Cardiac fibroblast (primary cell): ENCODE measurements at regions not wholly inside any gene's neighbourhood (a gene's known extent, or its start where the extent isn't known, plus 50 kb on each side); places are given as distances from the start of the nearest gene placed in this dataset.
A peak's percentile ranks its signal among the peaks of the same experiment; 100 is the strongest.

Experiments used
- DNase-seq, 2 donors: peaks; one replicate each; pipeline versions ENCODE4 v3.0.0 to v3.0.0-alpha.2; 2010; ENCODE audit warnings: low read depth in 2 of 2
- H3K4me3 ChIP-seq, 2 donors: replicated peaks in 1 of 2; 1 replicate in 1 of 2; 2 replicates in 1 of 2; pipeline ENCODE4 v1.5.1; 2011; ENCODE audit warnings: low read depth in 2 of 2, low read length in 2 of 2, mild to moderate bottlenecking in 2 of 2, moderate library complexity in 1 of 2
- TF ChIP-seq, protein P1 (sequence below): IDR thresholded peaks from one replicate; pipeline ENCODE4 v1.5.1; 2011; ENCODE audit warnings: low read depth, mild to moderate bottlenecking, low read length, inconsistent platforms

DNA sequence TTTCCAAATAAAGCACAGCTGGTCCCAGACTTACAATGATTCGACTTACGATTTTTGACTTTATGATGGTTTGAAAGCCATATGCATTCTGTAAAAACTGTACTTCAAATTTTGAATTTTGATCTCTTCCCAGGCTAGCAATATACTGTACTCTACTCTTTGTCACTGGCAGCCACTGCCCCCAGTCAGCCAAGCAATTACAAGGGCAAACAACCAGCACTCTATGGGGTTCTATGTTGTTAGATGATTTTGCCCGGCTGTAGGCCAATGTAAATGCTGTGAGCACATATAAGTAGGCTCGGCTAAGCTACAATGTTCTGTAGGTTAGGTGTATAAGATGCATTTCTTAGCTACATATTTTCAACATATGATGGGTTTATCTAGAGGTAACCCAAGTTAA lies 217.3 kb downstream of the RAB38 start:
- H3K4me3 ChIP-seq, result no peak overlapping the region
- DNase-seq, result no peak
- TF ChIP-seq, protein P1, sequence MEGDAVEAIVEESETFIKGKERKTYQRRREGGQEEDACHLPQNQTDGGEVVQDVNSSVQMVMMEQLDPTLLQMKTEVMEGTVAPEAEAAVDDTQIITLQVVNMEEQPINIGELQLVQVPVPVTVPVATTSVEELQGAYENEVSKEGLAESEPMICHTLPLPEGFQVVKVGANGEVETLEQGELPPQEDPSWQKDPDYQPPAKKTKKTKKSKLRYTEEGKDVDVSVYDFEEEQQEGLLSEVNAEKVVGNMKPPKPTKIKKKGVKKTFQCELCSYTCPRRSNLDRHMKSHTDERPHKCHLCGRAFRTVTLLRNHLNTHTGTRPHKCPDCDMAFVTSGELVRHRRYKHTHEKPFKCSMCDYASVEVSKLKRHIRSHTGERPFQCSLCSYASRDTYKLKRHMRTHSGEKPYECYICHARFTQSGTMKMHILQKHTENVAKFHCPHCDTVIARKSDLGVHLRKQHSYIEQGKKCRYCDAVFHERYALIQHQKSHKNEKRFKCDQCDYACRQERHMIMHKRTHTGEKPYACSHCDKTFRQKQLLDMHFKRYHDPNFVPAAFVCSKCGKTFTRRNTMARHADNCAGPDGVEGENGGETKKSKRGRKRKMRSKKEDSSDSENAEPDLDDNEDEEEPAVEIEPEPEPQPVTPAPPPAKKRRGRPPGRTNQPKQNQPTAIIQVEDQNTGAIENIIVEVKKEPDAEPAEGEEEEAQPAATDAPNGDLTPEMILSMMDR, result no peak

DNA sequence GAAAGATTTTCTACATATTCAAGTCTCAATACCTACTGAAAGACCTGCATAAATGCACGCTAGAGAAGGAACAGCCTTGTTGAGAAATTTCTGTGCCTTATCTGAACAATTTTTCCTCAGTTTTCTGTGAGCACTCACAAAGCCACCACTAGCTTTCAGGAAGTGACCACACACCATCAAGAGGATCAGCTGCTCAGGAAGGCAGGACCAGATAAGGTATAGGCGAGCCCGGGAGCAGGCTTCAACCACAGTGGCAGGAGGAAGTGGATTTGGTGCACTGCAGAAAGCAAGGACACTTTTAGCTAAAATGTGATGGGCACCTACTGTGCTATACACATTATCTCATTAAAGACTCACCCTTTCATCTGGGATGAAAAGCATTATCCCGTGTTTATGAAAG lies 220.8 kb downstream of the RAB38 start:
- no peak overlapping the region for H3K4me3 ChIP-seq
- TF ChIP-seq, protein P1, result no peak
- no peak for DNase-seq

DNA sequence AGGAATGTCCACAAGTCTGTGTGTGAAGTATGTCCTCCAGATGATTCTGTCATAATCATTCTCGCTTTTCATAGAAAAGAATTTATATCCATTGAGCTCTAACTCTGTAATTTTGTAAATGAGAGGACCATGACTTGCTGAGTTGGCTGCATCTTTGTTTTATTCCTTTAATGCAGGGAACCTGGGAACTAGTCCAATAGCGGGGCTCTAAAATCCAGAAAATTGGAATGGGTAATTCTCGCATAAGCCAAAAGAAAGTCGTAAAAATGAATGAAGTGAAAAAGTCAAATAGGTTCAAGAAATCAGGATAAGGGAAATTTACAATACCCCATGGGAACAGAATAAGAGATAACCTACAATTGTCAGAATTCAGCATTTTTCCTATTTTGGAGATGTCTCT lies 232.5 kb downstream of the RAB38 start:
- TF ChIP-seq, protein P1, result no peak
- DNase-seq, result no peak
- H3K4me3 ChIP-seq, result no peak overlapping the region

DNA sequence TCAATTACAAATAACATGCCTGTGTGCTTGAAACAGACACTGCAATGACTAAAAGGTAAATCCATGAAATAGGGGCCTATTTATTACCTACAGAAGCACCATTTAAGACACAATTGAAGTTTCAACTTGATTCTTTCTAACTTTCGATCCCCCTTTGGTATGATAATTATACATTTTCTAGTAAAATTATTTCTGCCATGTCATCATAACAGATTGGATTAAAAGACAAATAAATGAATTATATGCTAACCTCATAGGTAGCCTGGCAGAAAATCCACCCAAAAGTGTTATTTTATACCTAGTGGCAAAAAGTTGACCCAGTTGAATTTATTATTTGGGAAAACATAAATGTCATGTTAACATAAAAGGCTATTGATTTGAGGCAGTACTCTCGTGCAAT lies 241.1 kb downstream of the RAB38 start:
- DNase-seq, result no peak
- no peak overlapping the region for H3K4me3 ChIP-seq

DNA sequence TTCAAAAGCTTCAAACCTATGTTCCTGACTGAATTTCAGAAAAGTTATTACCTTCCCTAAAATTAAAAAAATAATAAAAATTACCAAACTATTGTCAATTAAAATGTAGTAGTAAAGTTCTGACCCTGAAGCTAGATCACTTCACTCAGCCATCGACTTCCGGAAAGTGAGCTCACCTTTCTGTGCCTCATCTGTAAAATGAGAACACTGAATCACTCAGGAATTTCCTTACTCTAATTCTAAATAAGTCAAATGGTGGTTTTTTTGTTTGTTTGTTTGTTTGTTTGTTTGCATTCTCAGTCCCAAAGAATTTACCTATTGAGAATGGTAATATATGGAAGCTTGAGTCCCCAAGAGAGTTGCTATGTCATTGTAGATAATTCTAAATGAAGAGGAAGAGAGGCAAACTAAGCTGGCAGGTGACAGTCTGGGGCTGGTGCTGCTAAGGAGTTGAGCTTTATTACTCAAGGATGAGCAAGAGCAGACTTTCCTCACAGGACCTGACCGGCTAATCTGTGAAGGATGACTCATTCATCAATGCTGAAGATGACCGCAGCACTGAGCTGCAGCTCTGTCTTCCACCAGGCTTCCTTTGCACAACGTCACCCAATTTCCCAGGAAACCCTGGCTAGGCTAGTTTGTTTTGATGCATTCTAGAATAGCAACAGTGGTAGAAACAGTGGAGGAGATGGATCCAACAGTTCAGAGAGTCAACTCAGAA lies 248.8 kb downstream of the RAB38 start:
- H3K4me3 ChIP-seq, result no peak overlapping the region
- DNase-seq, result peak; percentile 31 to 70
- TF ChIP-seq, protein P1, result no peak

More for the DNA sequence above, 241.1 kb downstream of the RAB38 start:
- TF ChIP-seq, protein P1, result no peak

DNA sequence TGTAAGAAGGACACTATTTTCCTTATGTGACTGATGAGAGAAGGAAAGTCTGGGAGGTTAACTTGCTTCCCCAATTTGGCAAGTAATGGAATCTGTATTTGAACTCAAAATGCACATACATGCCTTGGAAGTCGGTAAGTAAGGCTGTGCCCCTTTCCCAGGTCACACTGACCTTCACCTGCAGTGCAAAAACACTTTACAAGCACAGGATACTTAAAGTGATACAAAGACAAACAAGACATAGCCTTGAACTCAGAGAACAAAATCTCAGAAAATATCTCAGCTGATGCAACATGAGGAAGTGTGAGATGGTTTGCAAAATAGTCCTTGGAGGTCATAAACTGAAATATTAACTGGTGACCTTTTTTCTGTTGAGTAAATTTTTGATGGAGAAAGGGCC lies 251.1 kb downstream of the RAB38 start:
- TF ChIP-seq, protein P1, result no peak
- no peak for DNase-seq
- H3K4me3 ChIP-seq, result no peak overlapping the region

DNA sequence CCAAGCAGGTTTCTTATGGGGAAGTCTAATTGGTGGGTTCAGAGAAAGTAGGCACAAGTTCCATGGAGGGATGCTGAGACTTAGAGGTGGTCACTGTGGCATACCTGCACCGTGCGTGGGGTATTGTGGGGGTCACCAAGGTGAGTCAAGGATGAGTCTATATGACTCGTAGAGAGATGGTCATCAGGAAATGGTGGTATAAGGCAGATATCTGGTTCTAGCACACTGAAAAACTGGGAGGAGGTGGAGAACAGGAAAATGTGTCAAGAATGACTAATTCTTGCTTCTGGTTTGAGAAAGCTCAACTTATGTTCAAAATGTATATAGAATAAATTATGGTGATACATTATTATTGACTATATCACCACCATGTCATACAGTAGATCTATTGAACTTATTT lies 258.1 kb downstream of the RAB38 start:
- no peak for DNase-seq
- no peak overlapping the region for H3K4me3 ChIP-seq
- TF ChIP-seq, protein P1, result no peak
